H9 (cell line): ENCODE measurements at regions not wholly inside any gene's neighbourhood (a gene's known extent, or its start where the extent isn't known, plus 50 kb on each side); places are given as distances from the start of the nearest gene placed in this dataset.

Experiments used
- DNase-seq: peaks from one replicate; pipeline ENCODE4 v3.0.0-alpha.2; 2017
- H2AFZ ChIP-seq: one replicate; pipeline ENCODE4 v1.6.1; 2013; ENCODE audit warnings: mild to moderate bottlenecking, low read length, control low read depth, moderate library complexity
- H2AK5ac ChIP-seq: 2 replicates; pipeline ENCODE4 v1.6.1; 2013; ENCODE audit warnings: low read length, control low read depth, mixed read lengths; ENCODE audit not compliant: insufficient read length
- H2BK120ac ChIP-seq: one replicate; pipeline ENCODE4 v1.6.1; 2013; ENCODE audit warnings: low read depth, mild to moderate bottlenecking, low read length, control low read depth, inconsistent platforms; ENCODE audit not compliant: poor library complexity, severe bottlenecking
- H2BK12ac ChIP-seq: 2 replicates; pipeline ENCODE4 v1.6.1; 2013; ENCODE audit warnings: low read length, control low read depth, mixed read lengths, low read depth; ENCODE audit not compliant: insufficient read length
- H2BK15ac ChIP-seq: 2 replicates; pipeline ENCODE4 v1.6.1; 2013; ENCODE audit warnings: low read depth, low read length, control low read depth
- H2BK20ac ChIP-seq: one replicate; pipeline ENCODE4 v1.6.1; 2013; ENCODE audit warnings: low read depth, mild to moderate bottlenecking, low read length, control low read depth, inconsistent platforms; ENCODE audit not compliant: poor library complexity, severe bottlenecking
- H2BK5ac ChIP-seq: 2 replicates; pipeline ENCODE4 v1.6.1; 2013; ENCODE audit warnings: low read length, control low read depth, mixed read lengths; ENCODE audit not compliant: insufficient read length
- H3K14ac ChIP-seq: 2 replicates; pipeline ENCODE4 v1.6.1; 2013; ENCODE audit warnings: low read length, control low read depth; ENCODE audit not compliant: insufficient read depth
- H3K18ac ChIP-seq: 2 replicates; pipeline ENCODE4 v1.6.1; 2013; ENCODE audit warnings: low read depth, mild to moderate bottlenecking, mixed read lengths, low read length, control low read depth; ENCODE audit not compliant: insufficient read length
- H3K23ac ChIP-seq: 2 replicates; pipeline ENCODE4 v1.6.1; 2013; ENCODE audit warnings: low read length, control low read depth, mixed read lengths, low read depth; ENCODE audit not compliant: insufficient read length
- H3K23me2 ChIP-seq: 2 replicates; pipeline ENCODE4 v1.6.1; 2013; ENCODE audit warnings: low read depth, mild to moderate bottlenecking, mixed read lengths, low read length, control low read depth; ENCODE audit not compliant: insufficient read length, poor library complexity, severe bottlenecking
- H3K27ac ChIP-seq: 2 replicates; pipeline ENCODE4 v1.5.1; 2013; ENCODE audit warnings: low read length, control low read depth, mixed read lengths, low read depth; ENCODE audit not compliant: insufficient read length
- H3K27me3 ChIP-seq: 2 replicates; pipeline ENCODE4 v1.6.1; 2013; ENCODE audit warnings: low read length, control low read depth, inconsistent platforms; ENCODE audit not compliant: insufficient read depth
- H3K4ac ChIP-seq: 2 replicates; pipeline ENCODE4 v1.6.1; 2013; ENCODE audit warnings: low read depth, mild to moderate bottlenecking, control low read depth, inconsistent platforms, low read length, moderate library complexity
- H3K4me1 ChIP-seq: 2 replicates; pipeline ENCODE4 v1.6.1; 2013; ENCODE audit warnings: low read length, control low read depth, inconsistent platforms; ENCODE audit not compliant: insufficient read depth
- H3K4me2 ChIP-seq: 2 replicates; pipeline ENCODE4 v1.6.1; 2013; ENCODE audit warnings: low read length, control low read depth, mixed read lengths; ENCODE audit not compliant: insufficient read length, insufficient read depth
- H3K56ac ChIP-seq: 2 replicates; pipeline ENCODE4 v1.6.1; 2013; ENCODE audit warnings: low read depth, mild to moderate bottlenecking, mixed read lengths, low read length, control low read depth; ENCODE audit not compliant: insufficient read length
- H3K79me1 ChIP-seq: 2 replicates; pipeline ENCODE4 v1.6.1; 2013; ENCODE audit warnings: low read depth, mild to moderate bottlenecking, moderate library complexity, low read length, control low read depth, inconsistent platforms; ENCODE audit not compliant: insufficient read depth, poor library complexity, severe bottlenecking
- H3K79me2 ChIP-seq: 2 replicates; pipeline ENCODE4 v1.6.1; 2013; ENCODE audit warnings: low read length, control low read depth, inconsistent platforms; ENCODE audit not compliant: insufficient read depth
- H3K9ac ChIP-seq: 2 replicates; pipeline ENCODE4 v1.6.1; 2013; ENCODE audit warnings: low read length, control low read depth, mixed read lengths; ENCODE audit not compliant: insufficient read length; ENCODE audit errors: extremely low read depth
- H3K9me3 ChIP-seq: one replicate; pipeline ENCODE4 v1.6.1; 2013; ENCODE audit warnings: low read depth, low read length, inconsistent platforms; ENCODE audit not compliant: control insufficient read depth
- H3T11ph ChIP-seq: one replicate; pipeline ENCODE4 v1.6.1; 2013; ENCODE audit warnings: mild to moderate bottlenecking, low read length, control low read depth, inconsistent platforms
- H4K20me1 ChIP-seq: one replicate; pipeline ENCODE4 v1.6.1; 2013; ENCODE audit not compliant: control insufficient read depth, insufficient read length, insufficient read depth
- H4K5ac ChIP-seq: 2 replicates; pipeline ENCODE4 v1.6.1; 2013; ENCODE audit warnings: low read depth, mild to moderate bottlenecking, mixed read lengths, low read length, control low read depth; ENCODE audit not compliant: insufficient read length
- H4K8ac ChIP-seq: replicated peaks from 2 replicates; pipeline ENCODE4 v1.6.1; 2013; ENCODE audit warnings: low read length, control low read depth, mixed read lengths, low read depth; ENCODE audit not compliant: insufficient read length
- H4K91ac ChIP-seq: 2 replicates; pipeline ENCODE4 v1.6.1; 2013; ENCODE audit warnings: low read depth, mild to moderate bottlenecking, moderate library complexity, mixed read lengths, low read length, control low read depth; ENCODE audit not compliant: insufficient read length
- H3K27ac Mint-ChIP-seq, 3 experiments: 2 replicates in 2 of 3; 3 replicates in 1 of 3; pipeline ENCODE4 v1.8.0; 2020 to 2021; ENCODE audit warnings: mixed read lengths in 3 of 3, mild to moderate bottlenecking in 1 of 3, moderate library complexity in 1 of 3
- H3K27me3 Mint-ChIP-seq: 2 replicates; pipeline ENCODE4 v1.8.0; 2021; ENCODE audit warnings: low read depth, mild to moderate bottlenecking, moderate library complexity, mixed read lengths
- H3K36me3 Mint-ChIP-seq, 3 experiments: 2 replicates in 2 of 3; 3 replicates in 1 of 3; pipeline ENCODE4 v1.8.0; 2020 to 2021; ENCODE audit warnings: low read depth in 3 of 3, mixed read lengths in 3 of 3; ENCODE audit not compliant: insufficient read depth in 1 of 3
- H3K4me1 Mint-ChIP-seq, 2 experiments: 2 replicates each; pipeline ENCODE4 v1.8.0; 2020; ENCODE audit warnings: mixed read lengths in 2 of 2
- H3K4me3 Mint-ChIP-seq, 2 experiments: 2 replicates in 1 of 2; 3 replicates in 1 of 2; pipeline ENCODE4 v1.8.0; 2020 to 2021; ENCODE audit warnings: mild to moderate bottlenecking in 2 of 2, mixed read lengths in 2 of 2, moderate library complexity in 1 of 2
- H3K9me3 Mint-ChIP-seq, 2 experiments: 2 replicates in 1 of 2; 3 replicates in 1 of 2; pipeline ENCODE4 v1.8.0; 2020; ENCODE audit warnings: mild to moderate bottlenecking in 2 of 2, mixed read lengths in 2 of 2, moderate library complexity in 1 of 2
- CTCF ChIP-seq: fragments of 200-600 bp; sonication (generic); conservative IDR thresholded peaks from 3 replicates; pipeline ENCODE4 v1.8.0; 2021; ENCODE audit warnings: antibody characterized with exemption, mild to moderate bottlenecking

- H3K36me3 Mint-ChIP-seq = peaks cover 0 to 2% (median 0%) of the 10 kb centered on the region in 3 experiments; a peak in 1 of 7 replicates
- no peak overlapping the region for H3K27ac Mint-ChIP-seq
- Histone ChIP-seq H2AFZ (no peak overlapping the region), H3K23ac (no peak overlapping the region), H3K14ac (no peak overlapping the region), H3K27me3 (no peaks in the 10 kb centered on the region), H4K5ac (no peak overlapping the region), H3K79me2 (no peaks in the 10 kb centered on the region), H3K18ac (no peak overlapping the region), H2BK20ac (no peak overlapping the region), H2AK5ac (no peak overlapping the region), H3K23me2 (peaks cover 4% of the 10 kb centered on the region), H2BK120ac (no peak overlapping the region), H3T11ph (no peak overlapping the region), H4K91ac (no peak overlapping the region), H3K4me2 (no peak overlapping the region), H3K27ac (no peak overlapping the region), H3K56ac (no peak overlapping the region), H2BK12ac (no peak overlapping the region), H3K9ac (no peak overlapping the region), H4K20me1 (no peaks in the 10 kb centered on the region), H3K4me1 (no peaks in the 10 kb centered on the region; the same call in 1 of the 2 replicates), H3K9me3 (no peaks in the 10 kb centered on the region), H3K4ac (no peak overlapping the region), H2BK15ac (no peak overlapping the region), H3K79me1 (no peaks in the 10 kb centered on the region), H4K8ac (no peak overlapping the region), H2BK5ac (no peak overlapping the region)
- H3K4me3 Mint-ChIP-seq = no peak overlapping the region
- H3K27me3 Mint-ChIP-seq = peaks cover 2% of the 10 kb centered on the region; the same call in 1 of the 2 replicates
- DNase-seq = no peak
- peaks cover 6 to 8% of the 10 kb centered on the region in 2 experiments for H3K4me1 Mint-ChIP-seq
- H3K9me3 Mint-ChIP-seq = peaks cover 2% of the 10 kb centered on the region in 2 experiments; a peak in 3 of 5 replicates
- no peak for TF ChIP-seq CTCF
Measured at GRCh38 chr21:17449701-17450100, 63.1 kb upstream of the CXADR start.
